Testis (tissue), 2 donors: ENCODE measurements at regions not wholly inside any gene's neighbourhood (a gene's known extent, or its start where the extent isn't known, plus 50 kb on each side); places are given as distances from the start of the nearest gene placed in this dataset.

ENCODE experiments used
- DNase-seq: peaks from one replicate; pipeline ENCODE4 v3.0.0-alpha.2; 2019
- H3K27ac ChIP-seq, 2 donors: fragments of 200-600 bp; sonication (generic); one replicate each; pipeline ENCODE4 v1.5.1; 2019
- H3K27me3 ChIP-seq: fragments of 200-600 bp; sonication (generic); one replicate; pipeline ENCODE4 v1.5.1; 2019
- H3K36me3 ChIP-seq: fragments of 200-600 bp; sonication (generic); one replicate; pipeline ENCODE4 v1.5.1; 2017; ENCODE audit warnings: low read depth; ENCODE audit errors: missing control alignments
- H3K4me1 ChIP-seq: fragments of 200-600 bp; sonication (generic); one replicate; pipeline ENCODE4 v1.5.1; 2019
- H3K4me3 ChIP-seq, 2 donors: fragments of 200-600 bp; sonication (generic); one replicate each; pipeline ENCODE4 v1.5.1; 2017 to 2019
- H3K9me3 ChIP-seq: fragments of 200-600 bp; sonication (generic); one replicate; pipeline ENCODE4 v1.5.1; 2017
- POLR2A ChIP-seq: fragments of 450-650 bp; IDR thresholded peaks from one replicate; pipeline ENCODE4 v1.6.1; 2017; ENCODE audit warnings: antibody characterized with exemption, mild to moderate bottlenecking, moderate library complexity
- WGBS, 2 donors: methylation state at CpG; one replicate each; pipeline ENCODE4 v1.1.5; 2018; 5-methylcytosine and 5-hydroxymethylcytosine counted together
- intact Hi-C: fragments of 100-400 bp; cut with DNase I; formaldehyde crosslinking; loops from one replicate; pipeline ENCODE4 v1.15.1; 2023; ENCODE audit warnings: low total_unique reads
- TF ChIP-seq, protein P1 (sequence below), 3 experiments: fragments of 450-650 bp in 2 of 3; fragments of 200-600 bp in 1 of 3; sonication (generic) in 1 of 3; IDR thresholded peaks; one replicate each; pipeline ENCODE4 v1.5.1; 2016 to 2019; ENCODE audit warnings: antibody characterized with exemption in 3 of 3, mild to moderate bottlenecking in 2 of 3, moderate library complexity in 1 of 3

DNA sequence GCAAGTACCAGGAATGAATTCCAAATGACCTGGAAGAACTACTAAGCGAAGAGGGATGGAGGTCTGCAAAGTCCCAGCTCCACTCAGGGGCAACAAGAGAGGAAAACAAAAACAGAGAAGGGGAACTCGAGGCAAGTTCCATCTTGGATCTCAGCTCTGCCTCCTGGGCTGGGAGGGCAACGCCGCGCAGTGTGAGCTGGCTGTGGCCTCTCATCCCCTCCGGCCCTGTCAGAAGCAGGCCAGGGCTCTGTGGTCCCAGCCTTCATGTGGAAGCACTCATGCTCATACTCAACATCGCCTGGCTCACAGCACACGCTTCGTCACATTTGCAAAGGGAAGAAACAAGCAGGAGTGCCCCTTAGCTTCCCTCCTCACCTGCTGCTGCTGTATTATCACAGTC lies 627.9 kb upstream of the MGMT start:
- Histone ChIP-seq H3K36me3 (no peaks in the 10 kb centered on the region), H3K9me3 (no peaks in the 10 kb centered on the region), H3K4me3 (no peak overlapping the region), H3K27ac (no peak overlapping the region), H3K27me3 (no peaks in the 10 kb centered on the region), H3K4me1 (no peaks in the 10 kb centered on the region)
- 96 to 97% methylated on average over 8 to 9 of the region's 9 CpGs for WGBS, 2 donors
- DNase-seq, result no peak
- intact Hi-C loops, result no loop called here
- no peak for TF ChIP-seq POLR2A

DNA sequence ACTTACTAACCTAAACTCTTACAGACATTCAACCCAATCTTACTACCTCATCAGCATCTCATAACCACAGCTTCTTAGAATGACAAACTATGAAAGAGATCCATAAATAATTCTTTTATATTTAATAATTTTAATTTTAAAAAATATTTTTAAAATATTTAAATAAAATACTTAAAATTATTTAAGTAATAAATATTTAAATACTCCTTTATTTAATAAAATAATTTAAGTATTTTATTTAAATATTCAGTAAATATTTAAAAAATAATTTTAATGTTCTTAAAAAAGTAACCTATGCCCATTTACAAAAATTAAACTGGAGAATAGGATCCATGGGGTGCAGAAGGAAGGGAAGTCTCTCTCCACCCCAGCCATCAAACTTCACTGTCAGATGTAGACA lies 627.3 kb upstream of the MGMT start:
- Histone ChIP-seq H3K4me3 (no peak overlapping the region), H3K36me3 (no peaks in the 10 kb centered on the region), H3K27me3 (no peaks in the 10 kb centered on the region), H3K9me3 (no peaks in the 10 kb centered on the region), H3K4me1 (no peaks in the 10 kb centered on the region), H3K27ac (no peak overlapping the region)
- no peak for DNase-seq
- no peak for TF ChIP-seq POLR2A
- TF ChIP-seq, protein P1, sequence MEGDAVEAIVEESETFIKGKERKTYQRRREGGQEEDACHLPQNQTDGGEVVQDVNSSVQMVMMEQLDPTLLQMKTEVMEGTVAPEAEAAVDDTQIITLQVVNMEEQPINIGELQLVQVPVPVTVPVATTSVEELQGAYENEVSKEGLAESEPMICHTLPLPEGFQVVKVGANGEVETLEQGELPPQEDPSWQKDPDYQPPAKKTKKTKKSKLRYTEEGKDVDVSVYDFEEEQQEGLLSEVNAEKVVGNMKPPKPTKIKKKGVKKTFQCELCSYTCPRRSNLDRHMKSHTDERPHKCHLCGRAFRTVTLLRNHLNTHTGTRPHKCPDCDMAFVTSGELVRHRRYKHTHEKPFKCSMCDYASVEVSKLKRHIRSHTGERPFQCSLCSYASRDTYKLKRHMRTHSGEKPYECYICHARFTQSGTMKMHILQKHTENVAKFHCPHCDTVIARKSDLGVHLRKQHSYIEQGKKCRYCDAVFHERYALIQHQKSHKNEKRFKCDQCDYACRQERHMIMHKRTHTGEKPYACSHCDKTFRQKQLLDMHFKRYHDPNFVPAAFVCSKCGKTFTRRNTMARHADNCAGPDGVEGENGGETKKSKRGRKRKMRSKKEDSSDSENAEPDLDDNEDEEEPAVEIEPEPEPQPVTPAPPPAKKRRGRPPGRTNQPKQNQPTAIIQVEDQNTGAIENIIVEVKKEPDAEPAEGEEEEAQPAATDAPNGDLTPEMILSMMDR (IDR thresholded peaks at IDR 0.05), result no peak
- intact Hi-C loops, result no loop called here

- no peak overlapping the region for H3K4me3 ChIP-seq
- no peak for TF ChIP-seq POLR2A
- TF ChIP-seq, protein P1 (IDR thresholded peaks at IDR 0.05), result peak in 1 of 3 experiments; percentile 10
- no peaks in the 10 kb centered on the region for H3K36me3 ChIP-seq
- 58 to 66% methylated on average over 4 of the region's 4 CpGs for WGBS, 2 donors
- no peak for DNase-seq
- H3K27ac ChIP-seq, result no peak overlapping the region
- H3K9me3 ChIP-seq, result no peaks in the 10 kb centered on the region
- H3K4me1 ChIP-seq, result no peaks in the 10 kb centered on the region
- no peaks in the 10 kb centered on the region for H3K27me3 ChIP-seq
- intact Hi-C loops, result no loop called here
Measured at GRCh38 chr10:128843972-128844371, 623.1 kb upstream of the MGMT start.

GRCh38 chr10:128846927-128847326 lies 620.1 kb upstream of the MGMT start:
- DNase-seq, result no peak
- 88 to 90% methylated on average over 3 of the region's 3 CpGs for WGBS, 2 donors
- Histone ChIP-seq H3K27me3 (no peaks in the 10 kb centered on the region), H3K36me3 (no peaks in the 10 kb centered on the region), H3K9me3 (no peaks in the 10 kb centered on the region), H3K4me1 (no peaks in the 10 kb centered on the region), H3K4me3 (no peak overlapping the region), H3K27ac (no peak overlapping the region)
- TF ChIP-seq POLR2A, result no peak
- TF ChIP-seq, protein P1 (IDR thresholded peaks at IDR 0.05), result no peak
- intact Hi-C loops, result no loop called here

DNA sequence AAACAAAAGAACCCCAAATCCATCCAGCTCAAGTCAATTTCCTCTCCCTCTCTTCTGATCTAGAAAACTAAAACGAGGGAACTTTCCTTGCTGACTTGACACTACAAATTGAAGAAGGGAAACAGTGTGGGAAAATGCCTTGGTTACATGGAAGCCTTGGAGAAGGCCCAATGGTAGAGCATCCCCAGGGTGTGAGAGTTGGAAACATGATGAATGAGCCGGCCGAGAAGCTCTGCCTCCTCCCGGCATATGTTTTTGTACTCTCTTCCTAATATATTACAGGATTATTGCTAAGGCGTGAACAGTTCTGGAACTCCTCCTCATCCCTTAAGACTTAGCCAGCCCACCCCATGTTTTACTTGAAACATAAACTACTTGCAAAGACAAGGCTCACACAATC lies 618.2 kb upstream of the MGMT start:
- Histone ChIP-seq H3K9me3 (no peaks in the 10 kb centered on the region), H3K27me3 (no peaks in the 10 kb centered on the region), H3K36me3 (no peaks in the 10 kb centered on the region), H3K4me1 (no peaks in the 10 kb centered on the region), H3K27ac (no peak overlapping the region), H3K4me3 (no peak overlapping the region)
- intact Hi-C loops, result no loop called here
- WGBS, 2 donors, result 76 to 93% methylated on average over 5 of the region's 5 CpGs
- DNase-seq, result no peak
- no peak for TF ChIP-seq POLR2A
- TF ChIP-seq, protein P1 (IDR thresholded peaks at IDR 0.05), result no peak
